Activated naive CD4-positive, alpha-beta T cell treated with anti-CD3 and anti-CD28 coated beads, Interleukin-2, amount 50 U/mL, for 16 hours (primary cell): ENCODE measurements at regions not wholly inside any gene's neighbourhood (a gene's known extent, or its start where the extent isn't known, plus 50 kb on each side); places are given as distances from the start of the nearest gene placed in this dataset.
A peak's percentile ranks its signal among the peaks of the same experiment; 100 is the strongest.

Experiments used
- DNase-seq: peaks from one replicate; pipeline ENCODE4 v3.0.0-alpha.2; 2020

GRCh38 chrX:39582976-39583375 is 514.8 kb downstream of the BCOR start:
- no peak for DNase-seq

DNA sequence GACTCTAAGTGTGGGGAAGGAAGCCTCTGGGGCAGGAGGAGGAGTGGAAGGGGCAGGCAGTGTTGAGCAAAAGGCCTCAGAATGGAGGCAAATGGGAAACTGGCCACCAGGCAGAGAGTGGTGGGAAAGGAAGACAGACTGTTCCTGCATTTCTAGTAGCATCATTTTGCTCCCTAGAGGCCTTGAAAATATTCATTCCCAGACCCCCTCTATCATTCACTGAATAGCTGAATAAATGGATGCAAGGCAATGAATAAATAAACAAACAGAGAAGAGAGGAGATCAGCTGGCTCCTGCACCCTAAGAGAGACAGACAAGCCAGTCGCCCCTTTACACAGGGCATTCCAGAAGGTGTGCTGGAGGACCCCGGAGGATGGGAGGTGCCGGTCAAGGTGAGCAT is 511.9 kb downstream of the BCOR start:
- no peak for DNase-seq

DNA sequence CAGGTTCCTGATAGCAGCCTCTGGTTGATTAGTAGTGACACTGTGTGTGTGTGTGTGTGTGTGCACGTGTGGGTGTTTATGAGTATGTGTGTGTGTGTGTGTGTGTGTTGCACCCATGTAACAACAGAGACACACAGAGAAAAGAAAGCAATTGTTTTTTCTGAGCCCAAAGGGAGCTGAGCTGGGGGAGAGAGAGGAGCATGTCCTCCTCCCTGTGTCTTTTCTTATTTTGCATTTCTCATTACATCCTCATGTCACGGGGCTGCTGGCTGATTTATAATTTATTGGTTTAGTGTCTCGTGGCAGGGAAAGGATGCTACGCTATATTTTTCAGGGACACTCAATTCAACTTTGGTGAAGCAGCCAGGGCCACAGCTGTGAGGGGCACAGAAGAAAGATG is 511.4 kb downstream of the BCOR start:
- DNase-seq: no peak

GRCh38 chrX:39591099-39591498 is 506.7 kb downstream of the BCOR start:
- DNase-seq: no peak

DNA sequence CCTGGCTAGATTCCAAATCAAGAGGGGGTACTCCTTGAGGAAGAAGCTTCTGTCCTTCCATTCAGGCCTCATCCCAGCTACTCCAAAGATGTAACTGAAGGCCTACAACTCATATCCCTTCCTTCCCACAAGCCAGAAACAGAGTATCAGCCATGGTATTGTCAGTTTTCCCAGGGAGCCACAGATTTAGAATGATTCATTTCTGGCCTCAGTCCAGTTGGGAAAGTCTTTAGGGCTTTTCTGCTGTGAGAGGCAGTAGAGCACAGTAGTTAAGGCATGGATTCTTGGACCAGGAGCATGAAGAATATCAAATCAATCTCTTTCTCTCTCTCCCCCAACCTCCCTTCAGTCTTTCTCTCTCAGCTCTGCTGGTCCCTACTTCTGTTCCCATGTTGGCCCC is 505.0 kb downstream of the BCOR start:
- DNase-seq: no peak

- DNase-seq: no peak
Observed at GRCh38 chrX:39595977-39596376, 501.8 kb downstream of the BCOR start.

- no peak for DNase-seq
Observed at GRCh38 chrX:39596437-39596836, 501.3 kb downstream of the BCOR start.

DNA sequence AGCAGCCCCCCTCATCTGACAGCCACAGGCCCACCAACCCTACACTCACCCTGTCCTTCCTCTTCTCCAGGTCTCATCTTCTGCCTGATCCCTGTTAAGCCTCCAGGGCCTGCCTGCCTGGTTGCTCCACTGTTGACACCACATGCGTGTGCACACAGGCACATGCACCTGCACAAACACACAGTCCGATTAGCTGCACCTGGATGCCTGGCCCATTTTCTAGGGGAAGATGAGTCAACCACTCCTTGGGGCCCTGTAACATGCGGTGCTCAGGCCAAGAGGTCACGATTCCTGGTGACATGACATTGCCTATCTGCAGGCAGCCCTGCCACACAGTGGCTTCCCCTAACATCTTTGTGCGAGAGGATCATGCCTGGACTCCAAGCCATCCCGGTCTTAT is 498.4 kb downstream of the BCOR start:
- no peak for DNase-seq

- DNase-seq: no peak
Observed at GRCh38 chrX:39600222-39600621, 497.5 kb downstream of the BCOR start.

DNA sequence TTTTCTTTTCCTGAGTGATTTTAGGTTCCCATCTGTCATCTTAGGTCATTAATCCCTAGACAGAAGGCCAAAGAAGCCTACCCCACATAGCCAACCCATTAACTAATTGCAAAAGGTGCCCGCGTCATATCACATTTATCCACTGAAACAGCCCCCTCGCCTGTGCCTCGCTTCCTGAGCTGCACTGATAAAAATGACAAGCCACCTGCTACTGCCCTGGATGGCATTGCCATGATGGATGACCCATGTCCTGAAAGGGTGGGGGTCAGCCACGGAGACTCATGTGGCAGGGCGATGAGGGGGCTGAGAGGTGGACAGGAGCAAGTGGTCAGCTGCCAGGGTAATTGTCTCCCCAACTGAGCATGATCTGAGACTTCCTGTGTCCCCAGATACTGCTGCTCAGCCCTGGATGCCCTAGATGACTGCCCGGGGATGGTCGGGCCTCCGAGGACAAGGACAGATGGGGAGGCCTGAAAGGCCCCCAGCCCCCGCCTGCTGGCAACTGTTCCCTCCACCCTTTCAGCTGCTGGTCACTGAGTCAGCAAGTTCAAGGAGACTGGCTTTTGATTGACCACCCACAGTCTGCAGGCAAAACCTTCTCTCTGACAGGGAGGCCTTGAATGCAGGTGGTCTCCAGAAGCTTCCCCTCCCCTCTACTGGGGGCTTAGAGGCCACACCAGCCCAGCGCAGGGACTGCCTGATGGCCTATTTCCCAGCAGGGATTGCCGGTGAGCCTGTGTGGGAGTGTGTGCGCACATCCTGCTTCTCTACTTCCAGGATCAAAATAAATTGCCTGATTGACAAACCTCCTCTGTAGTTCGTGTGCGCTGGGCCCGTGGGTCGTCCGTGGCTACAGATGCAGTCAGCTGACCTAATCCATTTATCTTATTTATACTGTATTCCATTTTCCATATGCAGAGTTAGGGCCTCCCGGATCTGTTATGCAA is 496.3 kb downstream of the BCOR start:
- no peak for DNase-seq

DNA sequence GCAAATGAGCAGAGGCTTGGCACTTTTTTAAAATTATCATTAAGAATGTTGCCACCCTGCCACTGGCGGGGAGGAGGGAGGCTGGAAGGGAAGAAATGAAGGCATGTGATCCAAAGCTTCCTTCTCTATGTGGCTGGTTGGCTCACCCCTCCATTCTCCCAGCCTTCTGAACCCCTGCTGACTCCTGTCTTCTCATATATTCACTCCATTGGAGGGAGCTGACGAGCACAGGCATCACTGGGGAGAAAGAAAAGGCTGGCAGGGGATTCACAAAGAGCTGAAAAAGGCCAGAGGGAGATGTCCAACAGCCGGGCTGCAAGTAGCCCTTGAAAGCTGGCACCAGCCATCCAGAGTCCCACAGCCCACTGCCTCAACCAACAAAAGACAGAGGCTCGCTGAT is 495.6 kb downstream of the BCOR start:
- DNase-seq: no peak

- DNase-seq: no peak
Observed at GRCh38 chrX:39603230-39603629, 494.5 kb downstream of the BCOR start.

DNA sequence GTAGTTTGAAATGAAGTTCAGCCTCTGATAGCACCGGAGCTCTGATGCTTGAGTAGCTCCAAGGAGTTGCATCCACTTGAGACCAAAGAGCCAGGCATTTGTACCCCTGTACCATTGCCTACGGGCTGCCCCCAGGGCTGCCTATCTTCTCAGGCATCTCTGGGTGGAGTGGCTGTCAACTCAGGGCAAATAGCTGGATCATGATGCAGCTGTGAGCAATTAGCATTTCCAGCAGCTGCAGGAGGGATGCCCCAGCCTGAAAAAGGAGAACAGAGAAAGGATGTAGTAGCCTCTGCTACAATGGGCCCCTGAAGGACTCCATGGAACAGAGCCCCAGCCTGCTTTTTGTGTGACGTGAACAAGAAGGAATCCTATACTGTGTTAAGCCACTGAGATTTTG is 492.6 kb downstream of the BCOR start:
- DNase-seq: no peak

DNA sequence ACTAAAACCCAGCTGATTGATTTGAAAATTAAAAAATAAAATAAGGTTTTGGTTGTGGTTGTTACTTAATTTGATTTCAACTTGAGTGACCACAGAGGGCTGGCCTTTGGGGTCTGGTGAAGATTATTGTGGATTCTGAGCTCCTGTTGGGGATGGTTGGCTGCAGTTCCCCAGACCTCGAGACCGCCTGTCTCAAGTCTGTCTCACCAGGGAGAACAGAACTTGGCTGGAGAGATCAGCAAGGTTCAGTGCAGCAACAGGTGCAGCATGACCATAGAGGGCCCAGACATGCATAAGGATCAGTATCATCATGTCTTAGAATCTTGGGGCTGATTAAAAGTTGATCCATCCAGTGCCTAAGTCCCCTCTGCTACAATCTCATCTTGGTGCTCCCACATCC is 491.9 kb downstream of the BCOR start:
- no peak for DNase-seq

DNA sequence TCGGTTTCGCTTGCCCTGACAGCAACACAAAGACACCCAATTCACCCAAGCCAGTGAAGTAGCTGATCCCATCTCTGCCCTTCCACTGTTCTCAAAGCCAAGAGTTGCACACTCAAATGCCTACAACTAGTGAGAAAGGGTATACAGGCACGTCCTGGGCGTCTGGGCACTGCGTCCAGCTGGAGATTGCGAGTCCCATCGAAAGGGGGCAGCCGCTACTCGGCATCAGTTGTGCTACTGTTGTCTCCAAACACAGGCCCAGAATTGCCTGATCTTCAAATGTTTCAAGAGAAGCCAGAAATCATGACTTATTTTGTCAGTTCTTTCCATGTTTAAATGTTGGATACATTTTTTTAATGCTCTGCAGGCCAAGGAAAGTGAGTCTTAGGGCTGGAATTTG is 487.8 kb downstream of the BCOR start:
- no peak for DNase-seq

DNA sequence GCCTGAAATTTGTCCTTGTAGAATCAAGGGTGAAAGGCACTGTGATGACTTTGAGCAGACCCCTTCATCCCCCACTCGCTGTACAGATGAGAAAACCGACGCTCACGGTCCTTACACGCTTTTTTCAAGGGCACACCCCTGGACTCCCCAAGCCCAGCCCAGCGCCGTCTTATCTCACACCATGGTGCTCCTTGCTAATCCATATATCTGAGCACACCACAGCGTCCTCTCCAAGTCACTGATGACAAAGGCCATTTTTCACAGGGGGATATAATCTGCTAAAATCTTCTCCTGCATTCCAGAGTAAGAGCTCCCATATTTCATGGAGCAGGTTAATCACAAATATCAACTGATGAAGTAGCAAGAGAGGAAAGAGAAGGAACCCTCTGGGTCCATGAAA is 486.3 kb downstream of the BCOR start:
- no peak for DNase-seq

DNA sequence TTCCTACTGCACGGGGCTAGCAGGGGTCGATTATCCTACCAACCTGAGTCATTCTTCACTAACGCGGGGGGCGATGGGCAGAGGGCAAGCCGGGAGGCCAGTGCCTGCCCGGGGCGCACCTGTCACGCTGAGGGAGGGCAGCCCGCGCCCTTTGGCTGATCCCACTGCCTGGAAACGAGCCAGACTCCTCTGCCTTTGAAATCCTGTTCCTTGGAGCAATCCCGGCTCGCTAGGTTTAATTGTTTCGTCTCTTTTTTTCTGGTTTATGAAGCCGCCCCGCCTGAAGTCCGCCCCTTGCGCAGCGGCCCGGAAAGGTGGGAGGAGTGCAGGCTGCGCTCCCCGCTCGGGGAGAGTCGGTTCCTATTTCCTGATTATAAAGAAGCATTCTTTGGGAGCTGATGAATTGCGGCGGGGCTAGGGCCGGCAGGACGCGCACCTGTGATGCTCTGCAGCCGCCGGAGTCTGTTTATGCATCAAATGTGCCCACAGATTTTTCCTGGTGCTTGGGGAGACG is 484.2 kb downstream of the BCOR start:
- peak; percentile 31 for DNase-seq

DNA sequence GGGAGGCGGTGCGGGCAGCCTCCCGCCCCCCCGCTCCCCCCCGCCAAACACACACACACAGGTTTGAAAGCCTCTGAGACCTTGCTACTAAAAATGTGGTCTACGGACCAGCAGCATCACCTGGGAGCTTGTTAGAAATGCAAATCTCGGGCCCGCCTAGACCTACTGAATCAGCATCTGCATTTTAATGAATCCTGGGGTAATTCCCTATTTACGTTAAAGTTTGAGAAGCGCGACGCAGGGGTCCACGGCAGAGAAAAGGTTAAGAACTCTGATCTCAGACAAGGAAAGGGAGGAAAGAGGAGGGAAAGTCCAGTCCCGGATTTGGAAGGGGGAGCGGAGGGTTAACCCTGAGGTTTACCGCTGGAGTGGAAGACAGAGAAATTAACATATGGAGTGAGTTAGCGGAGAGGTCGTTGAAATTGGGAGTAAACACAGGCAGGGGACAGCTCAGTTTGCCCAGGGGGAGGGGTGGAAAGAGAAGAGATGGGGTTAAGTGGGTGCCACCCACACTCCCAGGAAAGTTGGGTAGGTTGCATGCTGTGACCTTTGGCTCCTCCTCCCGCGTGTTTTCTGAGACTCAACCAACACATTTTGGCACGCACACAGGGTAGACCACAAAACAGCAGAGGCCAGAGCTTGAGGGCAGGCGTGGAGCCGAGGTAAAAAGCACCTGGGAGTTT is 483.6 kb downstream of the BCOR start:
- peak; percentile 82 for DNase-seq

GRCh38 chrX:39614680-39614998 is 483.1 kb downstream of the BCOR start:
- DNase-seq: no peak

- DNase-seq: no peak
Observed at GRCh38 chrX:39616098-39616729, 481.5 kb downstream of the BCOR start.

GRCh38 chrX:39616731-39617130 is 481.0 kb downstream of the BCOR start:
- DNase-seq: no peak

DNA sequence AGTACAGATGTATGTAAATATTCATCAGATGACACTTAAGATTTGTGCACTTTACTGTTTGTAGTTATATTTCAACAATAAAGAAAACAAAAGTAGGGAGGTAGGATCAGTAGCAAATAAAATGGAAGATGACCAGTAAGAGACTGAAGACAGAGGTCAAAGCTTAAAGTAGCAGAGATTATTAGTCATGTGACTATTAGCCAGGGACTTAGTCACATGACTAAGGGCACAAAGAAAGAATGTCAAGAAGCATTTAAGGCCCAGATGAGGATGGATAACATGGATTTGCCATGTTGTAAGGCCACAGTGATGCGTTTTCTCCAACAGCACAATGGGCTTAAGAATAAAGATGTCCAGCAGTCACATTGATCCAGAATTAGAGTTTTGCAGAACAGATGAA is 479.6 kb downstream of the BCOR start:
- DNase-seq: no peak

DNA sequence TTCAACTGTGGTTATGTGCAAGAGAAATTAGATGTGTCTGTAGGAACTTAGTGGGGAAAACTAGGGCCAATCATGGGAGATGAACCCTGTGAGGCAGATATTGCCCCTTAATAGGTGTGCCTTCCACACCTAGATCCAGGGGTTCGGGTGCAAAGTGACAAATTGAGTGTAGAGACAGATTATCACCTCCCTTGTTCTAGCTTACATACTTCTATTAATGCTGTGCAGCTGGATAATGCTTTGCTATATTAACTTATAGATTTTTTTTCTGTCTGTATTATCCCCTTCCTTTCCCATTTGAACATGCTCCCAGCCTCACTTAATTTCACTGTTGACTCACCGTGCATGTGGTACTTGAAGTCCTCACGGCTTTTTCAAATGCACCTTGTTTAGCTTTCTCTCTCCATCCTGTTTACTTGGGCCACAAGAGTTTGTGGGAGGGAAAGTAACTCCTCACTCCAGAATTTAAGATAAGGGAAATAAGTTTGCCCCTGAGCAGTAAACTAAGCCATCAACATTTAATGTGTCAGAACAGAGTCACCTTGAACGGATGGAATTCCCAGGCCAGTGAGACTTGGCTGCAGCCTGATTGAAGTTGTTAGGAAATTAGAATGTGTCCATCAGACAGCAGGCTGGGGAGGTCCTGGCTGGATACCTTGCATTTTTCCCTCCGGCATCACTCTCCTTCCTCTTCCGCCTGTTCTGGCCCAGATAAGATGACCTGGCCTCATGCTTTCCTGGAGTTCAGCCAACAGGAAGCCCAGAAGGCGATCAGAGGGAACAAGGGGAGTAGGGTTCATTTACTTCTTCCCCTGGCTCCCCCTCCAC is 478.4 kb downstream of the BCOR start:
- DNase-seq: no peak
